NCI-H748 treated with DMSO at 0.1 percent for 48 hours (cell line): ENCODE measurements at regions not wholly inside any gene's neighbourhood (a gene's known extent, or its start where the extent isn't known, plus 50 kb on each side); places are given as distances from the start of the nearest gene placed in this dataset.

Experiments
- DNase-seq: peaks from one replicate; lab custom pipeline; 2025; lab: John Stamatoyannopoulos, UW

DNA sequence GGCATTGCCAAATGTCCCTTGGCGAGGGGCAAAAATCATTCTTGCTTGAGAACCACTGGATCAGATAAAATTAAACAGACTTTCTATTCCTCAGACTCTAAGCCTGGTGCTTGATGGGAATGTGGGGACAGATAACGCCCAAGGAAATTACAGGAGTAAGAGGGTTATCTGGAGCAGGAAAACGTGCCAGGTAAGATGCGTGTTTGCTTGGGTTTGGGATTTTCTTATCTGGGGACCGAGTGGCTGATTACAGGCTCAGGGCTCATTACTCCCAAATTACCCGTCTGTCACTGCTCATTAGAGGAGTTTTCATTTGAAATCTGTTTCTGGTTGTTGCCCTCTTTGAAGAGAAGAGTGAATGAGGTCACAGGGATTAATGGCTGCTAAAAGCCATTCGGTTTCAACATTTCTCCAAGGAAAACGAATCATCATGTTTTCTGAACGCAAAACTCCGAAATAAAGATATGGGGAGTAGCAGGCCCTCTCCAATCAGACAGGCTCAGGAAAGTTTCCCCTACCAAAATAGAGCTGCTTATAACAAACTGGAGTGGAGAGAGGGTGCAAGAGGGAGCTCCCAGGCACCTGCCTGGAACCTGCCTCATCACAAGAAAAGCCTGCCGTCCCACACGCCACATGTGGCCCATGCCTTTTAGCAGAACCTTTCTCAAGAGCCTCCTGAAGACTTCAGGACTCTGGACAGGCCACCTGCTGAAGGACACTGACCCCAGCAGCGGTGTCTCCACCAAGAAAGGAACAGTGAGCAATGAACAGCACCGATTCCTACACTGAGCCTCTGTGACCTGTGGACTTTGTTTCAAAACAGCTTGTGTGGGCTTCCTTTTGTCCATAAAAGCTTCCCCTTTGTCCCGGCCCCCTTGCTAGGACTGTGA lies 136.4 kb downstream of the ICE1 start:
- DNase-seq = no peak

DNA sequence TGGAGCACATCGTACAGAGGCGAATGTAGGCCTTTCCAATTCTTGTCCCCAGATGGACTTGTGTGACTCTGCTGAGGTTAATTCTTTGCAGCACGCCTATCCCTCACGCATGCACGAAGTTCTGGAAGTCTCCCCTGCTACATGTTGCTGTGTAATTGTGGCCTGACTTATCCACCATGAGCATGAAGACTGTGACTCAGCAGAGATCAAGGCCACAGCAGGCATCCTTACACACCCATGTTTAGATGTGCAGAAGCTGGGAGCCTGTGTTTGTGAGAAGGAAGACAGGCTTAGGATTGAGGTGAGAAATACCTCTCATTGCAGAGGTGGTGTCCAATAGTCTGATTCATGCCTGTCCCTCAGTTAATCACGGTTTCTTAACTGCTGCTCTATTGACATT lies 135.6 kb downstream of the ICE1 start:
- no peak for DNase-seq

DNA sequence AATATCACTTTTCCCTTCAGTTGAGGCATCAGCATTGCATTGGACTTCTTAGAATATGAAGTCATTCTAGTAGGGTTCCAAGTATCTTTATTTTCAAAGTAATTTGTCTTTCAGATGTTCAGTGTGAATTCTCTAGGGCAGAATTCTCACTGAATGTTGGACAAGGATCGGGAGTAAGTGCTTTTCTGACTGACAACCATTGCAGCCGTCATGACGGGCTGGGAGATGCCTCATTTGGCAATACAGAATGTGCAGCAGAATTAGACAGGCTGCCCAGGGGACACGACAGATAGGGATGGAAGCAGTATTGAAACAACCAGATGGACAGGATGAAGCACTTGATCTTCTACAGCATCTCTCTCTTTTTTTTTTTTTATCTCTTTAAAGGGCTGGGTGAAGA lies 129.0 kb downstream of the ICE1 start:
- no peak for DNase-seq

DNA sequence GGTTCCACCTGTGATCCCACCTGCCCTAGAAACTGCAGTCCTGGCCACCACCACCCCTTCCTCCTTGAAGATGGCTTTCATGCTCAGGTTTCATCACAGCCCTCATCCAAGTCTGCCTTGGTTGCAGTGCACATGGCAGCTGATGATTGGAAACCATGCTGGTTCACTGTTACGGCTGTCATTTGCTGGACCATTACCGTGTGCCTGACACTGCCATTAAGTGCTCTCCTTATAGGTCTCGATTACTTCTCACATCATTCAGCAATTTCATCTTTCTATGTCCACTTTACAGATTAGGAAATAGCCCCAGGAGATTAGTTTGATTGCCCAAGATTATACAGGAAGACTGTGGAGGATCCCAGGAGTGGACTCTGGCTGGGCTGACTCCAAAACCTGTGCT lies 123.9 kb downstream of the ICE1 start:
- no peak for DNase-seq

DNA sequence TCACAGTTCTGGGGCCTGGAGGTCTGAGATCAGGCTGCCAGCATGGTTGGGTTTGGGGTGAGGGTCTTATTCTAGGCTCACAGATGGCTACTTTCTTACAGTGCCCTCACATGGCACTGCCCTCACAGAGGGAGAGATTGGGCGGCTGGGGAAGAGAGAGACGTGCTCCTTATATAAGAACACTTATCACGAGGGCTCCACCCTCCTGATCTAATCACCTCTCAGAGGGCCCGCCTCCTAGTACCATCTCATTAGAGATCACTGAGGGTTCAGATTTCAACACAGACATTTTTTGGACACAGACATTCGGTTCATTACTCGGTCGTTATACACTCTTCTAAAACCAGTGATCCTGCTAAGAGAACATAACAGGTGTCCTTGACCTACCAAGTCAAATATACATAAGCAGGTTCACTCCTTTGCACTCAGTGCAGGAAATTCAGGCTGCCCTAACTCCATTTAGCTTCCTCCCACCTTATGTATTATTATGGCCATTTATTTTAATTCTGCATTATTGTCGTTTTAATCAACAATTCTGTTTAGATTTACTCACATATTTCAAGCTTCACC lies 121.7 kb downstream of the ICE1 start:
- peak; percentile 55 for DNase-seq

DNA sequence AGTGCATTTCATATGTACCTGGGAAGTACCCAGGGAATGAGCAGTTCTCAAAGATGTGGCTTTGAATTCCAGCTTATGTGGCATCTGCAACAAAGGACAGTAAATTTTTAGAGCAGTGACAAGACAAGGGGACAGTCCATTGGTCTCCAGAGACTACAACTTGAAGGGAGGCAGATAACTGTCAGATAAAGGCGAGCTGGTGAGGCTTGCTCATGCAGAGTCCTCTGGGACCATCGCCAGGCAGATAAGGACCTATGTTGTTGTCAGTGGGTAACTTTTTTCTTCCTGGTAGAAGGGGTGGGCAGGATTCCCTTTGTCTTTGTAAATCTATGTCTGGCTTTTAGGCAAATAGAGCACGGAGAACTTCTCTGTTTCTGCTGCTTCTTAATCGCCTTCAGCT lies 120.2 kb downstream of the ICE1 start:
- no peak for DNase-seq

DNA sequence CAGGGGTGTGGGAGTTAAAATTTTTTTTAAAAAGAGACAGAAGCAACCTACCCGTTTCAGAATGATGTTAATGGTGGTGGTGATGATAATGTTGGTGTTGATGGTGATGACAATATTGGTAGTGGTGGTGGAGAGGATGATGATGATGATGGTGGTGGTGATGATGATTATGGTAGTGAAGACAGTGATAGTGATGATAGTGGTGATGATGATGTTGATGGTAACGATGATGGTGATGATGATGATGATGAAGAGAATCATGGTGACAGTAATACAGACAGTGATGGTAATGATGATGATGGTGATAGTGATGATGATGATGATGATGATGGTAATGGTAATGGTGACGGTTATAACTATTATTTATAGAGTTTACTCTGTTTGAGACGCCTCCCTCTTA lies 117.6 kb downstream of the ICE1 start:
- DNase-seq = no peak
